Naive B cell (primary cell): ENCODE measurements at regions not wholly inside any gene's neighbourhood (a gene's known extent, or its start where the extent isn't known, plus 50 kb on each side); places are given as distances from the start of the nearest gene placed in this dataset.
"Not testable (repeated sequence)": the region's sequence is repeated elsewhere in the genome, so short reads cannot be mapped to it uniquely, and the experiment has no call there.

Experiments
- ATAC-seq, 2 donors: fragments of 150-1000 bp; cut with Tn5 transposase; 2 replicates each; pipeline ENCODE4 v1.10.0; 2021; ENCODE audit warnings: low read depth in 2 of 2, mild to moderate bottlenecking in 2 of 2, moderate library complexity in 2 of 2
- DNase-seq: peaks from one replicate; pipeline ENCODE4 v3.0.0; 2022
- H3K27ac Mint-ChIP-seq, 6 donors: one replicate each; pipeline ENCODE4 v1.8.0; 2020 to 2022; ENCODE audit warnings: mild to moderate bottlenecking in 6 of 6, mixed read lengths in 6 of 6, moderate library complexity in 5 of 6, inconsistent platforms in 2 of 6
- H3K27me3 Mint-ChIP-seq, 3 donors: one replicate each; pipeline ENCODE4 v1.8.0; 2021 to 2022; ENCODE audit warnings: mixed read lengths in 3 of 3, mild to moderate bottlenecking in 1 of 3
- H3K36me3 Mint-ChIP-seq, 2 donors: one replicate each; pipeline ENCODE4 v1.8.0; 2020 to 2022; ENCODE audit warnings: mixed read lengths in 2 of 2, inconsistent platforms in 1 of 2, mild to moderate bottlenecking in 1 of 2
- H3K4me1 Mint-ChIP-seq, 3 donors: one replicate each; pipeline ENCODE4 v1.8.0; 2020 to 2022; ENCODE audit warnings: mixed read lengths in 3 of 3, inconsistent platforms in 1 of 3, mild to moderate bottlenecking in 1 of 3, moderate library complexity in 1 of 3
- H3K4me3 Mint-ChIP-seq, 8 donors: one replicate each; pipeline ENCODE4 v1.8.0; 2020 to 2022; ENCODE audit warnings: mild to moderate bottlenecking in 8 of 8, mixed read lengths in 8 of 8, moderate library complexity in 8 of 8, inconsistent platforms in 2 of 8
- H3K9me3 Mint-ChIP-seq, 7 donors: one replicate each; pipeline ENCODE4 v1.8.0; 2020 to 2022; ENCODE audit warnings: mixed read lengths in 7 of 7, mild to moderate bottlenecking in 5 of 7, inconsistent platforms in 2 of 7, moderate library complexity in 1 of 7

DNA sequence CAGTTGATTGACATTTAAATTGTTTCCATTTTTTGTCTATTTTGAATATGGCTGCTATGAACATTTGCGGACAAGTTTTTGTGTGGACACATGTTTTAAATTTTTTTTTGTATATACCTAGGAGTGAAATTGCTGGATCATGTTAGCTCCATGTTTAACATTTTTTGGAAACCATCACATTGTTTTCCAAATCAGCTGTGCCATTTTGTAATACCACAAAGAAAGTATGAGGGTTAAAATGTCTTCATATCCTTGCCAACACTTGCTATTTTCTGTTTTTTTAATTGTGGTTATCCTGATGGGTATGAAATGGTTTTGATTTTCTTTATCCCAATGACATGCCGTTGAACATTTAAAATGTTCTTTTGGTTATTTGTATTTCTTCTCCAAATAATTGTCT lies 52.1 kb downstream of the CARTPT start:
- Mint-ChIP-seq H3K36me3 (no peaks in the 10 kb centered on the region), H3K4me1 (peaks cover 0 to 3% (median 0%) of the 10 kb centered on the region in 3 donors), H3K27me3 (peaks cover 0 to 12% (median 11%) of the 10 kb centered on the region in 3 donors), H3K9me3 (no peaks in the 10 kb centered on the region), H3K4me3 (no peak overlapping the region), H3K27ac (no peak overlapping the region)
- no peak for DNase-seq
- no peak for ATAC-seq

DNA sequence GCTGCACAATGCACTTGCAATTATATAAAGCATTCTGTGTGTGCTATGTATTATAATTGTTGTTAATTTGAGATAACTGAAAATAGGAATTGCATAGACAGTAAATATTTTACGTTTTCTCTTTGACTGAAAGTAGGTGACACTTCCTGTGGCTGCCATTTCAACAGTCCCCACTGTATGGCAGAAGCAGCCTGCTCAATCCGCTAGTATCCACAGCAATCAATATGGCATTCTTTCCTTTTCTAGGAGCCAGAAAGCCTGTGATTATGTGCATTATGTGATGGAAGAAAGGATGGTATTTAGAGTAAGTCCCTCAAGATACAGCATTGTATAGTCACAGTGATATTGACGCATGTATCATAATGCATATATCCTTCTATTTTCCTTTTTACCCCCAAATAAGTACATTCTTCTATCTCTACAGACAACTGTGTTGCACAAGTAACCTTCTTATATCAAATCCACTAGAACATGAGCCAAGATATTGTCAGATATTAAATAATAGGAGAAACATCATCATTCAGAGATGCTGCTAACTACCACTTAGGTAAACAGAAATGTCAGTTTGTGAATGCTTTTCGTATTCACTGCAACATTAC lies 59.7 kb downstream of the CARTPT start:
- ATAC-seq = no peak
- peaks cover 12 to 22% (median 16%) of the 10 kb centered on the region in 3 donors for H3K4me1 Mint-ChIP-seq
- no peak overlapping the region for H3K4me3 Mint-ChIP-seq
- H3K9me3 Mint-ChIP-seq = no peaks in the 10 kb centered on the region
- H3K27ac Mint-ChIP-seq = no peak overlapping the region
- peaks cover 0 to 3% (median 2%) of the 10 kb centered on the region in 3 donors for H3K27me3 Mint-ChIP-seq
- H3K36me3 Mint-ChIP-seq = no peaks in the 10 kb centered on the region
- DNase-seq = no peak

DNA sequence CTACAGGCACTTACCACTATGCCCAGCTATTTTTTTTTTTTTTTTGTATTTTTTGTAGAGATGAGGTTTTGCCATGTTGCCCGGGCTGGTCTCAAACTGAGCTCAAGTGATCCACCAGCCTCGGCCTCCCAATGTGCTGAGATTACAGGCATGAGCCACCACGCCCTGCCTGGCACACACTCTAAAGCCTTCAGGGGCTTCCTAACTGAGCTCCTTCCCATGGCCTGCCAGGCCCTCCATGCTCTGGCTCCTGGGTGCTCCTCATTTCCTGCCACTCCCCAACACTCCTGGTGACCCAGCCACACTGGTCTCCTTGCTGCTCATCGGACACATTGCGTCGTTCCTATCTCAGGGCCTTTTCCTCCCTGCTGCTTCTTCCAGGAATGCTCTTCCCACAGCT lies 61.5 kb downstream of the CARTPT start:
- ATAC-seq = no peak
- Mint-ChIP-seq H3K4me1 (peaks cover 16 to 26% (median 16%) of the 10 kb centered on the region in 3 donors), H3K9me3 (no peaks in the 10 kb centered on the region), H3K27ac (peak overlapping the region in 1 of 6 donors; percentile 38), H3K36me3 (no peaks in the 10 kb centered on the region), H3K4me3 (no peak overlapping the region), H3K27me3 (no peaks in the 10 kb centered on the region)
- no peak for DNase-seq

DNA sequence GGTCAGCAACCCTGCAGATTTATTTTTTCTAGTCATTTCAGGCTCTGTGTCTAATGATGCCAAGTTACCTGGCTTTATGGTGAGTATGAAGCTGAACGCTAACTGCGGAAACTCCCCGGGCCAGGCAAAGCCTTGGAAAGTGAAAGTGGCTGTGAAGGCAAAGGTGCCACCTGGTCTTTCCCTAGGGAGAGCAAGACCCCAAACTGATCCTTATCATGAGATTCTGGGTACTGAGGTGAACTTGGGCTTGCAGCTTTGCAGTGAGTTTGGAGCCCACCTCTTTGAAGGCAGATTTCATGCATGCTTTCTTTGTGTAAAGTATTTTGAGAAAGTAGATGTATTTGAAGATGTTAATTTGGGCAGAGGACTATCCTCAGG lies 63.3 kb downstream of the CARTPT start:
- H3K4me1 Mint-ChIP-seq = peaks cover 16 to 26% (median 16%) of the 10 kb centered on the region in 3 donors
- H3K4me3 Mint-ChIP-seq = peak overlapping the region in 5 of 8 donors; percentile 50 to 82 (median 67)
- H3K9me3 Mint-ChIP-seq = no peaks in the 10 kb centered on the region
- H3K27me3 Mint-ChIP-seq = peaks cover 0 to 4% (median 0%) of the 10 kb centered on the region in 3 donors
- peak; percentile 18 to 26 for ATAC-seq
- no peaks in the 10 kb centered on the region for H3K36me3 Mint-ChIP-seq
- DNase-seq = no peak
- H3K27ac Mint-ChIP-seq = peak overlapping the region in 4 of 6 donors; percentile 12 to 62 (median 50)

DNA sequence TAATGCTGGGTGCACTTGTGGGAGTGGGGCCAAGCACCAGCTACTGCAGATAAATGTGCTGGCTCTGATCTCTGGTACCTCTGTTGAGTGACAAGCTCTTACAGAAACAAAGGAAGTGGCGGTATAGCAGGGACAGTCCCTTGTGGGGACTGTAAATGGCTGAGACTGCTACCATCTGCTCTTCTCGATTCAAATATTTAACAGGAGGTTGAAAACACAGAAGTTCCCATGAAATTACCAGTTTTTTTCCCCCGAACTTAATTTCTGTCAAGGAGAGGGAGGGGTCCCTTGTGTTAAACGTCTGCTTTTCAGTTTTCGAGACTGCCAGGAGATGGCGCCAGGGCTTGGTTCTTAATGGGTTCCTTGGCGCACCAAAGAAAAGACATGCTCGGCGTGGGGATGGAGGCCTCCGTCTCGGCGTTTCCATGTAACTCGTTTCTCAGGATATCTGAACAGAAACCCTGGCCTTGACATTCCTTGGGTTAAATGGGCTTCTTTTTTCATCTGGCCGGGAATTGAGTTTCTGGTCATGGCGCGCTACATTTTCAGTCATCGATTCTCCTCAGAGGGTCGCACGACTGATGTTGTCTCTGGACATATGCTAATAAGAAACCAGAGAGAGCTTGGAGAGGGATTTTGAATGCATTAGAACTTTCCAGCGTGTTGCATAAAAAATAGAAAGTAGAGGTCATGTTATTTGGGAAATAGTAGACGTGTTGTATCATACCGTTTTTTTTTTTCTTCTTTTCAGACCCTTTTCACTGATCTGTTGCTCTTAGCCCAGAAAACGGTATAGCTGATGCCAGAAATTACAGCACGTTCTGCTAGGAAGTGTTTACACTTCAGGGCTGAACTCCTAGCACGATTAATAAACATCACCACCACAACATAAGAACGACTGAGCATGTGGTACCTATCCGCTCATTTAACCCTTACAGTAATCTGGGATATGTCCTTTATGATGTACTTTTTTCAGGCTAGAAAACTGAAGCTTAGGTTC lies 64.0 kb downstream of the CARTPT start:
- no peaks in the 10 kb centered on the region for H3K36me3 Mint-ChIP-seq
- peak overlapping the region in 4 of 6 donors; percentile 12 to 74 (median 53) for H3K27ac Mint-ChIP-seq
- peaks cover 0 to 11% (median 5%) of the 10 kb centered on the region in 3 donors for H3K27me3 Mint-ChIP-seq
- H3K4me1 Mint-ChIP-seq = peaks cover 16 to 26% (median 16%) of the 10 kb centered on the region in 3 donors
- peak overlapping the region in 7 of 8 donors; percentile 39 to 82 (median 67) for H3K4me3 Mint-ChIP-seq
- peak; percentile 89 for ATAC-seq
- H3K9me3 Mint-ChIP-seq = no peaks in the 10 kb centered on the region
- peak; percentile 37 for DNase-seq

DNA sequence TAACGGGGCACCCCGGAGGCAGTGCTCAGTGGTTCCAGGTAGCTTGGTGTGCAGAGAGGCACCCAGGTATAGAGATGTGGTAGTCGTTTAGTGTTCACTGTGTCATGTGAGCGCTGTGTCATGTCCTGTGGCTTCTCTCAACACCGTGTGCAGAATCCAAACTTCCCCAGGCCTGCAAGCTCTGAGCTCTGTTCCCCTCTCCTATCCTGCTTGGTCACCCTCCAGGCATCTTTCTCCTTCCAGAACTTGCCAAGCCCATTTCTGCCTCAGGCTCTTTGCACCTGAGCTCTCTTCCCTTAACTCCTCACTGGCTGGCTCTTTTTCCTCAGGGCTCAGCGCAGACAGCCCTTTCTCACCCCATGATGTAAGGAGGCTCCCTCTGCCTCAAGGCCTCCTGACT lies 64.8 kb downstream of the CARTPT start:
- peaks cover 0 to 3% of the 10 kb centered on the region in 2 donors for H3K36me3 Mint-ChIP-seq
- H3K4me1 Mint-ChIP-seq = peaks cover 16 to 26% (median 16%) of the 10 kb centered on the region in 3 donors
- no peak for DNase-seq
- H3K9me3 Mint-ChIP-seq = peaks cover 0 to under 1% (median 0%) of the 10 kb centered on the region in 7 donors
- ATAC-seq = no peak
- peak overlapping the region in 1 of 6 donors; percentile 49 for H3K27ac Mint-ChIP-seq
- peaks cover 2 to 18% (median 13%) of the 10 kb centered on the region in 3 donors for H3K27me3 Mint-ChIP-seq
- peak overlapping the region in 2 of 8 donors; percentile 1 to 4 for H3K4me3 Mint-ChIP-seq

DNA sequence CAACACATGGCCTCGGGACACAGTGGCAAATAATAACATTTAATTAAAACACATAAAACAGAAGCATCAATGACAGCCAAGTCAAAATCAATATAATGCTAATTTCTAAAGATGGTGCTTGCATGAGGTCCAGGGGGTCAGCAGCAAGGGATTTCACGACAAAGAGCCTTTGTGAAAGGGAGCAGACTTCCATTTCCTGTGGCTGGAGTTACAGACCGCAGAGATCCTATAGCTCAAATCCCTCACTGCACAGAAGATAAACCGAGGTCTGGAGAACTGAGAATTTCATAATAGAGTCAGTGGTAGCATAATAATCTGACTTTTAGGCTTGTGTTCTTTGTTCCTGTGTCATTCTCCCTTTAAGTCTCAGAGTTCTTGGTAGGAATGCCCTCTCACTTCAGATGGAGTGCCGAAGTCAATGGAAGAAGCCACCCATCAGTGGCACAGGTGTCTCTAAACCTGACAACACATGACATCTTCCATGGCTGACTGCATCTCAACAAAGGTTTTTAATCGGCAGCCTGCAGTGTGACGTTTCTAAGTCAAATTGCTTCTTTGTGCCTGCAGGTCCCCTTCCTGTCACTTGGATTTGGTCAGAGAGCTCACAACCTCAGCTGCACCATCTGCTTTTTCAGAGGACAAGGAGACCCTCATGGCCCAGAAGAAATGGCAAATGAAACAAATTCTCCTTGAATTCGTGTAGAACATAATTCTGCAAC lies 67.4 kb downstream of the CARTPT start:
- Mint-ChIP-seq H3K27me3 (peaks cover 7 to 27% (median 20%) of the 10 kb centered on the region in 3 donors), H3K4me1 (peaks cover 11 to 26% (median 12%) of the 10 kb centered on the region in 3 donors), H3K27ac (no peak overlapping the region), H3K4me3 (peak overlapping the region in 1 of 8 donors; percentile 6), H3K9me3 (peaks cover 3 to 14% (median 5%) of the 10 kb centered on the region in 7 donors), H3K36me3 (peaks cover 0 to 16% of the 10 kb centered on the region in 2 donors)
- no peak for DNase-seq
- no peak for ATAC-seq

DNA sequence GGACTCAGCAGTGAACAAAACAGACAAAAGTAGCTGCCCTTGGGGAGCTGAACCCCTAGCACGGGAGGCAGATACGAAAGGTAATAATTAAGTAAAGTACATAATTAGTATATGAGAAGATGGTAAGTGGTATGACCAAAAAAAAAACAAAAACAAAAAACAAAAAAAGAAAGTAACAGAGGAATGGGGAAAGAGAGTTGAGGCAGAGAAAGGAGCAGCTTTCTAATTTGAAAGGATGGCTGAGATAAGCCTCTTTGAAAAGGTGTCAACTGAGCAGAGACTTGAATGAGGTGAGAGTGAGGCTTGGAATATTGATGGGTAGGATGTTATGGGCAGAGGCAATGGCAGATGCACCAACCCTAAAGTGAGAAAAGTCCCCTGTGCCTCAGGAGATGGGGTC lies 69.7 kb downstream of the CARTPT start:
- peaks cover 7 to 27% (median 20%) of the 10 kb centered on the region in 3 donors for H3K27me3 Mint-ChIP-seq
- DNase-seq = no peak
- peaks cover 7 to 24% (median 20%) of the 10 kb centered on the region in 7 donors for H3K9me3 Mint-ChIP-seq
- peak overlapping the region in 1 of 8 donors; percentile 51 for H3K4me3 Mint-ChIP-seq
- H3K36me3 Mint-ChIP-seq = peaks cover 0 to 27% of the 10 kb centered on the region in 2 donors
- ATAC-seq = no peak
- H3K27ac Mint-ChIP-seq = no peak overlapping the region
- peaks cover 0 to 4% (median 4%) of the 10 kb centered on the region in 3 donors for H3K4me1 Mint-ChIP-seq

DNA sequence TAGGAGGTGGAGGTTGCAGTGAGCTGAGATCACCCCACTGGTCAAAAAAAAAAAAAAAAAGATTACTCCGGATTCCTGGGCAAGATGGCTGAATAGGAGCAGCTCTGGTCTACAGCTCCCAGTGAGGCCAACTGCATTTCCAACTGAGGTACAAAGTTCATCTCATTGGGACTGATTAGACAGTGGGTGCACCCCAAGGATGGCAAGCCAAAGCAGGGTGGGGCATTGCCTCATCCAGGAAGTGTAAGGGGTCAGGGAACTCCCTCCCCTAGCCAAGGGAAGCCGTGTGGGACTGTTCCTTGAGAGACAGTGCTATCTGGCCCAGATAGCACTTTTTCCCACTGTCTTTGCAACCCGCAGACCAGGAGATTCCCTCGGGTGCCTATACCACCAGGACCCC lies 70.7 kb downstream of the CARTPT start:
- H3K27ac Mint-ChIP-seq = no peak overlapping the region

DNA sequence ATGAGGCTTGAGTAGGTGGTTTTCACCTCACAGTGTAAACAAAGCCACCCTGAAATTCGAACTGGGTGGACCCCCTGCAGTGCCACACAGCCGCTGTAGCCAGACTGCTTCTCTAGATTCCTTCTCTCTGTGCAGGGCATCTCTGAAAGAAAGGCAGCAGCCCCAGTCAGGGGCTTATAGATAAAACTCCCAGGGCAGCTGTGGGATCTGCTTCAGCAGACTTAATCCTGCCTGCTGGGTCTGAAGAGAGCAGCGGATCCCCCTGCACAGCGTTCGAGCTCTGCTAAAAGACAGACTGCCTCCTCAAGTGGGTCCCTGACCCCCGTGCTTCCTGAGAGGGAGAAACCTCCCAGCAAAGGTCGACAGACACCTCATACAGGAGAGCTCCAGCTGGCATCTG lies 71.4 kb downstream of the CARTPT start:
- no peak overlapping the region for H3K4me3 Mint-ChIP-seq
- H3K27ac Mint-ChIP-seq = no peak overlapping the region
- peaks cover 7 to 34% (median 27%) of the 10 kb centered on the region in 7 donors for H3K9me3 Mint-ChIP-seq

More for the DNA sequence above, 70.7 kb downstream of the CARTPT start:
- peaks cover 0 to 27% of the 10 kb centered on the region in 2 donors for H3K36me3 Mint-ChIP-seq
- H3K9me3 Mint-ChIP-seq = peaks cover 7 to 28% (median 20%) of the 10 kb centered on the region in 7 donors
- H3K4me3 Mint-ChIP-seq = no peak overlapping the region
- peaks cover 7 to 27% (median 20%) of the 10 kb centered on the region in 3 donors for H3K27me3 Mint-ChIP-seq
- ATAC-seq (no peak), DNase-seq (no peak)
- no peaks in the 10 kb centered on the region for H3K4me1 Mint-ChIP-seq

DNA sequence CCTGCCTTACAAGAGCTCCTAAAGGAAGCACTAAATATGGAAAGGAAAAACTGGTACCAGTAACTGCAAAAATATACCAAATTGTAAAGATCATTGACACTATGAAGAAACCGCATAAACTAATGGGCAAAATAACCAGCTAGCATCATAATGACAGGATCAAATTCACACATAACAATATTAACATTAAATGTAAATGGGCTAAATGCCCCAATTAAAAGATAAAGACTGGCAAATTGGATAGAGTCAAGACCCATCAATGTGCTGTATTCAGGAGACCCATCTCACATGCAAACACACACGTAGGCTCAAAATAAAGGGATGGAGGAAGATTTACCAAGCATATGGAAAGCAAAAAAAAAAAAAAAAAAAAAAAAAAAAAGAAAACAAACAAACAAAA lies 73.0 kb downstream of the CARTPT start:
- H3K4me1 Mint-ChIP-seq, H3K27ac Mint-ChIP-seq, ATAC-seq, DNase-seq, H3K4me3 Mint-ChIP-seq: not testable (repeated sequence)
- peaks cover 0 to 27% of the 10 kb centered on the region in 2 donors for H3K36me3 Mint-ChIP-seq
- H3K9me3 Mint-ChIP-seq = peaks cover 9 to 38% (median 30%) of the 10 kb centered on the region in 7 donors
- H3K27me3 Mint-ChIP-seq = peaks cover 7 to 26% (median 20%) of the 10 kb centered on the region in 3 donors

More for the DNA sequence above, 71.4 kb downstream of the CARTPT start:
- no peak for DNase-seq
- Mint-ChIP-seq H3K4me1 (no peaks in the 10 kb centered on the region), H3K36me3 (peaks cover 0 to 27% of the 10 kb centered on the region in 2 donors), H3K27me3 (peaks cover 7 to 27% (median 20%) of the 10 kb centered on the region in 3 donors)
- ATAC-seq = no peak

DNA sequence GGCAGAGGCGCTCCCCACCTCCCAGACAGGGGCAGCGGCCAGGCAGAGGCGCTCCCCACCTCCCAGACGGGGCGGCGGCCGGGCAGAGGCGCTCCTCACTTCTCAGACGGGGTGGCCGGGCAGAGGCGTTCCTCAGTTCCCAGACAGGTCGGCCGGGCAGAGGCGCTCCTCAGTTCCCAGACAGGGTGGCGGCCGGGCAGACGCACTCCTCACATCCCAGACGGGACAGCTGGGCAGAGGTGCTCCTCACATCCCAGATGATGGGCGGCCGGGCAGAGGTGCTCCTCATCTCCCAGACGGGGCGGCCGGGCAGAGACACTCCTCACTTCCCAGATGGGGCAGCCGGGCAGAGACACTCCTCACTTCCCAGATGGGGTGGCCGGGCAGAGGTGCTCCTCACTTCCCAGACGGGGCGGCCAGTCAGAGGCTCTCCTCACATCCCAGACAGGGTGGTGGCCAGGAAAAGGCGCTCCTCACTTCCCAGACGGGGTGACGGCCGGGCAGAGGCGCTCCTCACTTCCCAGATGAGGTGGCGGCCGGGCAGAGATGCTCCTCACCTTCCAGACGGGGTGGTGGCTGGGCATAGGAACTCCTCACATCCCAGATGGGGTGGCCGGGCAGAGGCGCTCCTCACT lies 75.1 kb downstream of the CARTPT start:
- no peak for ATAC-seq
- Mint-ChIP-seq H3K27me3 (peaks cover 5 to 10% (median 6%) of the 10 kb centered on the region in 3 donors), H3K9me3 (peaks cover 7 to 49% (median 35%) of the 10 kb centered on the region in 7 donors), H3K4me3 (no peak overlapping the region), H3K36me3 (peaks cover 0 to 21% of the 10 kb centered on the region in 2 donors), H3K27ac (no peak overlapping the region), H3K4me1 (no peaks in the 10 kb centered on the region)
- DNase-seq = no peak
